ENCODE measurements at regions not wholly inside any gene's neighbourhood (a gene's known extent, or its start where the extent isn't known, plus 50 kb on each side); places are given as distances from the start of the nearest gene placed in this dataset.
"Not testable (repeated sequence)": the region's sequence is repeated elsewhere in the genome, so short reads cannot be mapped to it uniquely, and the experiment has no call there.

GRCh38 chr2:181737302-181737701 is 57.0 kb upstream of the NEUROD1 start:
- not testable (repeated sequence) for DNase-seq

GRCh38 chr2:181738074-181738473 is 57.8 kb upstream of the NEUROD1 start:
- no peak for DNase-seq

- no peak for DNase-seq
Observed at GRCh38 chr2:181738563-181738962, 58.2 kb upstream of the NEUROD1 start.

GRCh38 chr2:181741756-181742155 is 61.4 kb upstream of the NEUROD1 start:
- DNase-seq: no peak

- DNase-seq: no peak
Observed at GRCh38 chr2:181742361-181742760, 62.0 kb upstream of the NEUROD1 start.

- peak; percentile 20 for DNase-seq
Observed at GRCh38 chr2:181742922-181743722, 62.8 kb upstream of the NEUROD1 start.

GRCh38 chr2:181743723-181744031 is 63.4 kb upstream of the NEUROD1 start:
- no peak for DNase-seq

- no peak for DNase-seq
Observed at GRCh38 chr2:181745796-181746540, 65.7 kb upstream of the NEUROD1 start.

- no peak for DNase-seq
Observed at GRCh38 chr2:181746844-181747243, 66.5 kb upstream of the NEUROD1 start.

GRCh38 chr2:181750305-181750704 is 70.0 kb upstream of the NEUROD1 start:
- no peak for DNase-seq

- DNase-seq: no peak
Observed at GRCh38 chr2:181751266-181752030, 71.1 kb upstream of the NEUROD1 start.

- DNase-seq: no peak
Observed at GRCh38 chr2:181752301-181752700, 72.0 kb upstream of the NEUROD1 start.

- no peak for DNase-seq
Observed at GRCh38 chr2:181753686-181754085, 73.4 kb upstream of the NEUROD1 start.

- no peak for DNase-seq
Observed at GRCh38 chr2:181754105-181754504, 73.8 kb upstream of the NEUROD1 start.

- no peak for DNase-seq
Observed at GRCh38 chr2:181755181-181755580, 74.9 kb upstream of the NEUROD1 start.

- no peak for DNase-seq
Observed at GRCh38 chr2:181760521-181760920, 80.2 kb upstream of the NEUROD1 start.

GRCh38 chr2:181761175-181761574 is 80.9 kb upstream of the NEUROD1 start:
- DNase-seq: no peak

GRCh38 chr2:181762000-181762399 is 81.7 kb upstream of the NEUROD1 start:
- DNase-seq: no peak

- no peak for DNase-seq
Observed at GRCh38 chr2:181762848-181763247, 82.5 kb upstream of the NEUROD1 start.

GRCh38 chr2:181763423-181763822 is 83.1 kb upstream of the NEUROD1 start:
- DNase-seq: no peak

- no peak for DNase-seq
Observed at GRCh38 chr2:181764095-181764963, 84.0 kb upstream of the NEUROD1 start.

- DNase-seq: no peak
Observed at GRCh38 chr2:181766129-181766528, 85.8 kb upstream of the NEUROD1 start.

GRCh38 chr2:181770150-181770549 is 89.8 kb upstream of the NEUROD1 start:
- DNase-seq: no peak

Measured in GF-D8 (cell line).